ENCODE measurements at regions not wholly inside any gene's neighbourhood (a gene's known extent, or its start where the extent isn't known, plus 50 kb on each side); places are given as distances from the start of the nearest gene placed in this dataset.
A peak's percentile ranks its signal among the peaks of the same experiment; 100 is the strongest.

- WGBS (ENCODE audit: insufficient coverage) = 93% methylated on average over 11 of the region's 14 CpGs
- CTCF ChIA-PET = interaction anchor here (1.3 to 1.8 kb wide), 2 partner anchors 13 to 186 kb away, joined by 3 to 6 read pairs; no protein-coding TSS in a partner anchor
- H3K9me3 ChIP-seq (ENCODE audit: control extremely low read depth in 1 of 5, control insufficient read depth in 4 of 5, insufficient read depth in 2 of 5, low read depth in 1 of 5, low read length in 4 of 5) = peaks cover 0 to 3% (median 0%) of the 10 kb centered on the region in 5 experiments
- no peak overlapping the region for H3K4me3 ChIP-seq (ENCODE audit: control insufficient read depth in 1 of 7, extremely low read depth in 1 of 7, insufficient read depth in 4 of 7, low read depth in 2 of 7, low read length in 6 of 7)
- H3K27me3 ChIP-seq (replicated peaks in 2 of 5; ENCODE audit: control insufficient read depth in 4 of 5, insufficient read depth in 5 of 5, low read length in 4 of 5) = peaks cover 0 to 1% (median 0%) of the 10 kb centered on the region in 5 experiments
- POLR2A ChIA-PET = no interaction called here
- peaks cover 0 to 3% (median 0%) of the 10 kb centered on the region in 4 experiments for H3K4me1 ChIP-seq (ENCODE audit: control extremely low read depth in 1 of 4, control insufficient read depth in 4 of 4, insufficient read depth in 4 of 4, low read length in 3 of 4)
- no peaks in the 10 kb centered on the region for H3K36me3 ChIP-seq (ENCODE audit: control insufficient read depth in 4 of 4, insufficient read depth in 4 of 4, low read length in 3 of 4)
- no peak overlapping the region for H3K27ac ChIP-seq (ENCODE audit: insufficient read depth in 1 of 2, low read depth in 1 of 2, low read length in 2 of 2, poor library complexity in 1 of 2, severe bottlenecking in 2 of 2)
- DNase-seq = no peak
Observed at GRCh38 chr10:30188556-30189237, 129.3 kb upstream of the JCAD start.

GRCh38 chr10:30188101-30188500, 128.7 kb upstream of the JCAD start:
- WGBS (ENCODE audit: insufficient coverage) = 64% methylated on average over 3 of the region's 3 CpGs
- POLR2A ChIA-PET = no interaction called here
- CTCF ChIA-PET = interaction anchor here (0.7 to 1.8 kb wide), 4 partner anchors 12 to 186 kb away, joined by 3 to 6 read pairs (median 4); no protein-coding TSS in a partner anchor
- H3K4me3 ChIP-seq (ENCODE audit: control insufficient read depth in 1 of 7, extremely low read depth in 1 of 7, insufficient read depth in 4 of 7, low read depth in 2 of 7, low read length in 6 of 7) = no peak overlapping the region
- DNase-seq = no peak
- no peaks in the 10 kb centered on the region for H3K36me3 ChIP-seq (ENCODE audit: control insufficient read depth in 4 of 4, insufficient read depth in 4 of 4, low read length in 3 of 4)
- no peaks in the 10 kb centered on the region for H3K9me3 ChIP-seq (ENCODE audit: control extremely low read depth in 1 of 5, control insufficient read depth in 4 of 5, insufficient read depth in 2 of 5, low read depth in 1 of 5, low read length in 4 of 5)
- no peak overlapping the region for H3K27ac ChIP-seq (ENCODE audit: insufficient read depth in 1 of 2, low read depth in 1 of 2, low read length in 2 of 2, poor library complexity in 1 of 2, severe bottlenecking in 2 of 2)
- H3K4me1 ChIP-seq (ENCODE audit: control extremely low read depth in 1 of 4, control insufficient read depth in 4 of 4, insufficient read depth in 4 of 4, low read length in 3 of 4) = peaks cover 0 to 3% (median 0%) of the 10 kb centered on the region in 4 experiments
- peaks cover 0 to 1% (median 0%) of the 10 kb centered on the region in 5 experiments for H3K27me3 ChIP-seq (replicated peaks in 2 of 5; ENCODE audit: control insufficient read depth in 4 of 5, insufficient read depth in 5 of 5, low read length in 4 of 5)

GRCh38 chr10:30187010-30187409, 127.6 kb upstream of the JCAD start:
- Histone ChIP-seq H3K4me1 (ENCODE audit: control extremely low read depth in 1 of 4, control insufficient read depth in 4 of 4, insufficient read depth in 4 of 4, low read length in 3 of 4) (peaks cover 0 to 3% (median 0%) of the 10 kb centered on the region in 4 experiments), H3K27me3 (replicated peaks in 2 of 5; ENCODE audit: control insufficient read depth in 4 of 5, insufficient read depth in 5 of 5, low read length in 4 of 5) (peaks cover 0 to 1% (median 0%) of the 10 kb centered on the region in 5 experiments), H3K9me3 (ENCODE audit: control extremely low read depth in 1 of 5, control insufficient read depth in 4 of 5, insufficient read depth in 2 of 5, low read depth in 1 of 5, low read length in 4 of 5) (no peaks in the 10 kb centered on the region), H3K4me3 (ENCODE audit: control insufficient read depth in 1 of 7, extremely low read depth in 1 of 7, insufficient read depth in 4 of 7, low read depth in 2 of 7, low read length in 6 of 7) (peak overlapping the region in 2 of 7 experiments; percentile 37 to 63), H3K27ac (ENCODE audit: insufficient read depth in 1 of 2, low read depth in 1 of 2, low read length in 2 of 2, poor library complexity in 1 of 2, severe bottlenecking in 2 of 2) (no peak overlapping the region), H3K36me3 (ENCODE audit: control insufficient read depth in 4 of 4, insufficient read depth in 4 of 4, low read length in 3 of 4) (no peaks in the 10 kb centered on the region)
- POLR2A ChIA-PET = no interaction called here
- CTCF ChIA-PET = interaction anchor here (0.7 to 1.8 kb wide), 7 partner anchors 11 to 237 kb away, joined by 3 to 6 read pairs (median 3); no protein-coding TSS in a partner anchor
- DNase-seq = no peak
- 82% methylated on average over 3 of the region's 5 CpGs for WGBS (ENCODE audit: insufficient coverage)

- H3K9me3 ChIP-seq (ENCODE audit: control extremely low read depth in 1 of 5, control insufficient read depth in 4 of 5, insufficient read depth in 2 of 5, low read depth in 1 of 5, low read length in 4 of 5) = no peaks in the 10 kb centered on the region
- H3K36me3 ChIP-seq (ENCODE audit: control insufficient read depth in 4 of 4, insufficient read depth in 4 of 4, low read length in 3 of 4) = no peaks in the 10 kb centered on the region
- WGBS (ENCODE audit: insufficient coverage) = 65% methylated on average over 10 of the region's 10 CpGs
- peaks cover 0 to 1% (median 0%) of the 10 kb centered on the region in 5 experiments for H3K27me3 ChIP-seq (replicated peaks in 2 of 5; ENCODE audit: control insufficient read depth in 4 of 5, insufficient read depth in 5 of 5, low read length in 4 of 5)
- H3K4me3 ChIP-seq (ENCODE audit: control insufficient read depth in 1 of 7, extremely low read depth in 1 of 7, insufficient read depth in 4 of 7, low read depth in 2 of 7, low read length in 6 of 7) = peak overlapping the region in 2 of 7 experiments; percentile 37 to 63
- ChIA-PET POLR2A (no interaction called here), CTCF (interaction anchor here (0.7 to 1.8 kb wide), 6 partner anchors 10 to 236 kb away, joined by 3 to 5 read pairs (median 3); no protein-coding TSS in a partner anchor)
- H3K4me1 ChIP-seq (ENCODE audit: control extremely low read depth in 1 of 4, control insufficient read depth in 4 of 4, insufficient read depth in 4 of 4, low read length in 3 of 4) = peaks cover 0 to 3% (median 0%) of the 10 kb centered on the region in 4 experiments
- peak in 2 of 3 donors; percentile 23 to 36 for DNase-seq
- no peak overlapping the region for H3K27ac ChIP-seq (ENCODE audit: insufficient read depth in 1 of 2, low read depth in 1 of 2, low read length in 2 of 2, poor library complexity in 1 of 2, severe bottlenecking in 2 of 2)
Observed at GRCh38 chr10:30186371-30186875, 127.0 kb upstream of the JCAD start.

DNA sequence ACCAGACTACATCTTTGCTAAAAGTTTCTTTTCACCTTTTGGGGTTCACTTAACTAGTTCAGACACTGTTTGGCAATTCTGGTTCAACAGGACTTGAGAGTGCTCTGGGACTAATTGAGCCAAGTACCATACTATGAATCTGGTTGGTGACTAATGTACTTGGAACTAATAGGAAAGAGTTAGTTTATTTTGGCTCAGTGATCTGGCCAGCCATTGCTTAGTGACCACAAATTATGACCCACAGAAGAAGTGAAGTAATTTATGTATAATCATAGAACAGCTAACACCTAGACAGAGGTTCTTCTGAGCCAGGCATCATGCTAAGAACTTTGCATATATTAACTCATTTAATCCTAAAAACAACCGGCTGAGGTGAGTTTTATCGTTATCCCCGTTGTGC, 126.5 kb upstream of the JCAD start:
- no peak for DNase-seq
- 100% methylated on average over 3 of the region's 3 CpGs for WGBS (ENCODE audit: insufficient coverage)
- CTCF ChIA-PET = interaction anchor here (0.7 to 1.8 kb wide), 5 partner anchors 10 to 236 kb away, joined by 3 to 5 read pairs (median 3); no protein-coding TSS in a partner anchor

DNA sequence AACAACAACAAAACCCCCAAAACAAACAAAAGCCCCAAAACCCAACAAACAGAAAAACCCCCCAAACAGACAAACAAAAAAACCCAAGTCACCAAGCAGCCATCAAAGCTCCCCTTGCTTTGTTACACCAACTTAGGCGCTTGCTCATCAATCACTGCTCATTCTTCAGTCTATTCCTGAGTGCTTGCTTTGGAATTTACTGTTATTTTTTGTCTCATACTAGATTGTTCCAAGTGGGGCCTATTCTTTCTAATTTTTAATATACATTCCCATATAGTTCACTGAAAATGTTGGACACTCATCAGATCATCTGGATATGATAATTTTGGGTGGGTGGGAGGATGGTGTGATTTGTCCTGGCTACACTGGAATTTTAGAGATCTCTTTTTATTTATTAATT, 126.0 kb upstream of the JCAD start:
- Histone ChIP-seq H3K27me3 (replicated peaks in 2 of 5; ENCODE audit: control insufficient read depth in 4 of 5, insufficient read depth in 5 of 5, low read length in 4 of 5) (peaks cover 0 to 1% (median 0%) of the 10 kb centered on the region in 5 experiments), H3K9me3 (ENCODE audit: control extremely low read depth in 1 of 5, control insufficient read depth in 4 of 5, insufficient read depth in 2 of 5, low read depth in 1 of 5, low read length in 4 of 5) (no peaks in the 10 kb centered on the region), H3K4me1 (ENCODE audit: control extremely low read depth in 1 of 4, control insufficient read depth in 4 of 4, insufficient read depth in 4 of 4, low read length in 3 of 4) (peaks cover 0 to 3% (median 0%) of the 10 kb centered on the region in 4 experiments), H3K27ac (ENCODE audit: insufficient read depth in 1 of 2, low read depth in 1 of 2, low read length in 2 of 2, poor library complexity in 1 of 2, severe bottlenecking in 2 of 2) (no peak overlapping the region), H3K4me3 (ENCODE audit: control insufficient read depth in 1 of 7, extremely low read depth in 1 of 7, insufficient read depth in 4 of 7, low read depth in 2 of 7, low read length in 6 of 7) (no peak overlapping the region), H3K36me3 (ENCODE audit: control insufficient read depth in 4 of 4, insufficient read depth in 4 of 4, low read length in 3 of 4) (no peaks in the 10 kb centered on the region)
- no CpG with 5 or more reads among the region's 1 CpG for WGBS (ENCODE audit: insufficient coverage)
- ChIA-PET CTCF (no interaction called here), POLR2A (no interaction called here)
- no peak for DNase-seq

More for the DNA sequence above, 126.5 kb upstream of the JCAD start:
- Histone ChIP-seq H3K27me3 (replicated peaks in 2 of 5; ENCODE audit: control insufficient read depth in 4 of 5, insufficient read depth in 5 of 5, low read length in 4 of 5) (peaks cover 0 to 1% (median 0%) of the 10 kb centered on the region in 5 experiments), H3K9me3 (ENCODE audit: control extremely low read depth in 1 of 5, control insufficient read depth in 4 of 5, insufficient read depth in 2 of 5, low read depth in 1 of 5, low read length in 4 of 5) (no peaks in the 10 kb centered on the region), H3K27ac (ENCODE audit: insufficient read depth in 1 of 2, low read depth in 1 of 2, low read length in 2 of 2, poor library complexity in 1 of 2, severe bottlenecking in 2 of 2) (no peak overlapping the region), H3K36me3 (ENCODE audit: control insufficient read depth in 4 of 4, insufficient read depth in 4 of 4, low read length in 3 of 4) (no peaks in the 10 kb centered on the region), H3K4me3 (ENCODE audit: control insufficient read depth in 1 of 7, extremely low read depth in 1 of 7, insufficient read depth in 4 of 7, low read depth in 2 of 7, low read length in 6 of 7) (no peak overlapping the region), H3K4me1 (ENCODE audit: control extremely low read depth in 1 of 4, control insufficient read depth in 4 of 4, insufficient read depth in 4 of 4, low read length in 3 of 4) (peaks cover 0 to 3% (median 0%) of the 10 kb centered on the region in 4 experiments)
- POLR2A ChIA-PET = no interaction called here

Measured in common myeloid progenitor, CD34-positive (primary cell).